DMS53 treated with DMSO at 0.1 percent for 48 hours (cell line): ENCODE measurements at regions not wholly inside any gene's neighbourhood (a gene's known extent, or its start where the extent isn't known, plus 50 kb on each side); places are given as distances from the start of the nearest gene placed in this dataset.
A peak's percentile ranks its signal among the peaks of the same experiment; 100 is the strongest.
"Not testable (repeated sequence)": the region's sequence is repeated elsewhere in the genome, so short reads cannot be mapped to it uniquely, and the experiment has no call there.

Experiments
- DNase-seq: peaks from one replicate; lab custom pipeline; 2025; ENCODE audit not compliant: unreplicated experiment; lab: John Stamatoyannopoulos, UW

GRCh38 chr4:19016550-19016949 lies 995.0 kb upstream of the LCORL start:
- DNase-seq = not testable (repeated sequence)

GRCh38 chr4:19014594-19014993 lies 993.0 kb upstream of the LCORL start:
- DNase-seq = no peak

- no peak for DNase-seq
Measured at GRCh38 chr4:19010761-19011160, 989.2 kb upstream of the LCORL start.

GRCh38 chr4:19009881-19010280 lies 988.3 kb upstream of the LCORL start:
- DNase-seq = no peak

GRCh38 chr4:19005211-19005610 lies 983.7 kb upstream of the LCORL start:
- DNase-seq = no peak

- DNase-seq = no peak
Measured at GRCh38 chr4:19002170-19002569, 980.6 kb upstream of the LCORL start.

- no peak for DNase-seq
Measured at GRCh38 chr4:18999595-18999994, 978.0 kb upstream of the LCORL start.

GRCh38 chr4:18981234-18981615 lies 959.7 kb upstream of the LCORL start:
- no peak for DNase-seq

- no peak for DNase-seq
Measured at GRCh38 chr4:18980516-18981233, 959.1 kb upstream of the LCORL start.

- no peak for DNase-seq
Measured at GRCh38 chr4:18976884-18977283, 955.3 kb upstream of the LCORL start.

GRCh38 chr4:18975916-18976808 lies 954.6 kb upstream of the LCORL start:
- DNase-seq = no peak

- DNase-seq = no peak
Measured at GRCh38 chr4:18973296-18973695, 951.7 kb upstream of the LCORL start.

GRCh38 chr4:18961879-18962278 lies 940.3 kb upstream of the LCORL start:
- peak; percentile 13 for DNase-seq

GRCh38 chr4:18961266-18961665 lies 939.7 kb upstream of the LCORL start:
- DNase-seq = no peak

GRCh38 chr4:18957716-18958115 lies 936.2 kb upstream of the LCORL start:
- DNase-seq = no peak

- DNase-seq = peak; percentile 46
Measured at GRCh38 chr4:18954538-18954937, 933.0 kb upstream of the LCORL start.

GRCh38 chr4:18953613-18954012 lies 932.1 kb upstream of the LCORL start:
- DNase-seq = no peak

- no peak for DNase-seq
Measured at GRCh38 chr4:18945464-18945863, 923.9 kb upstream of the LCORL start.

- DNase-seq = no peak
Measured at GRCh38 chr4:18942874-18943273, 921.3 kb upstream of the LCORL start.

GRCh38 chr4:18938343-18939099 lies 917.0 kb upstream of the LCORL start:
- no peak for DNase-seq

GRCh38 chr4:18937746-18938145 lies 916.2 kb upstream of the LCORL start:
- no peak for DNase-seq

GRCh38 chr4:18937080-18937479 lies 915.5 kb upstream of the LCORL start:
- no peak for DNase-seq
